ENCODE measurements at regions not wholly inside any gene's neighbourhood (a gene's known extent, or its start where the extent isn't known, plus 50 kb on each side); places are given as distances from the start of the nearest gene placed in this dataset.

GRCh38 chr3:98984024-98984423, 82.5 kb upstream of the DCBLD2 start:
- Histone ChIP-seq H3K27ac (ENCODE audit: low read length) (no peak overlapping the region), H3K36me3 (ENCODE audit: insufficient read depth, low read length) (no peaks in the 10 kb centered on the region), H3K27me3 (ENCODE audit: insufficient read depth, low read depth, low read length) (no peaks in the 10 kb centered on the region), H3K4me2 (ENCODE audit: low read length) (no peak overlapping the region), H3K9ac (ENCODE audit: low read length) (no peak overlapping the region), H2AFZ (ENCODE audit: low read depth, low read length) (no peak overlapping the region), H4K20me1 (ENCODE audit: insufficient read depth) (no peaks in the 10 kb centered on the region), H3K79me2 (replicated peaks; ENCODE audit: insufficient read depth, low read length) (no peaks in the 10 kb centered on the region), H3K9me3 (ENCODE audit: low read length) (no peaks in the 10 kb centered on the region), H3K9me2 (ENCODE audit: insufficient read depth, low read length) (no peaks in the 10 kb centered on the region), H3K4me3 (ENCODE audit: low read length) (no peak overlapping the region), H3F3A (ENCODE audit: insufficient read depth, low read length, poor library complexity, severe bottlenecking) (no peaks in the 10 kb centered on the region)
- no peak for TF ChIP-seq MXI1 (conservative IDR thresholded peaks at IDR 0.05; ENCODE audit: poor library complexity, severe bottlenecking)
- TF ChIP-seq SMC3 (conservative IDR thresholded peaks at IDR 0.05; ENCODE audit: poor library complexity) = no peak
- no peak for TF ChIP-seq REST (IDR thresholded peaks at IDR 0.05; ENCODE audit: borderline replicate concordance)
- TF ChIP-seq RAD21 (conservative IDR thresholded peaks at IDR 0.05) = no peak
- no peak for TF ChIP-seq POLR2AphosphoS5 (IDR thresholded peaks at IDR 0.05)
- no peak for TF ChIP-seq EZH2 (IDR thresholded peaks at IDR 0.05; ENCODE audit: borderline replicate concordance, insufficient read depth, low read length, poor library complexity, severe bottlenecking)
- TF ChIP-seq CTCF (IDR thresholded peaks at IDR 0.05; ENCODE audit: poor library complexity, severe bottlenecking) = no peak
- no peak for TF ChIP-seq EP300 (conservative IDR thresholded peaks at IDR 0.05; ENCODE audit: poor library complexity, severe bottlenecking)
- TF ChIP-seq TAF1 (IDR thresholded peaks at IDR 0.05; ENCODE audit: low read depth) = no peak

GRCh38 chr3:98982351-98982750, 80.9 kb upstream of the DCBLD2 start:
- H3K4me3 ChIP-seq (ENCODE audit: low read length) = peak overlapping the region; percentile 9
- H3F3A ChIP-seq (ENCODE audit: insufficient read depth, low read length, poor library complexity, severe bottlenecking) = no peaks in the 10 kb centered on the region
- H3K9me2 ChIP-seq (ENCODE audit: insufficient read depth, low read length) = no peaks in the 10 kb centered on the region
- no peaks in the 10 kb centered on the region for H3K79me2 ChIP-seq (replicated peaks; ENCODE audit: insufficient read depth, low read length)
- no peaks in the 10 kb centered on the region for H3K9me3 ChIP-seq (ENCODE audit: low read length)
- H3K36me3 ChIP-seq (ENCODE audit: insufficient read depth, low read length) = no peaks in the 10 kb centered on the region
- H2AFZ ChIP-seq (ENCODE audit: low read depth, low read length) = peak overlapping the region; percentile 23
- no peak overlapping the region for H3K9ac ChIP-seq (ENCODE audit: low read length)
- H3K27me3 ChIP-seq (ENCODE audit: insufficient read depth, low read depth, low read length) = no peaks in the 10 kb centered on the region
- TF ChIP-seq RAD21 (conservative IDR thresholded peaks at IDR 0.05) (no peak), MXI1 (conservative IDR thresholded peaks at IDR 0.05; ENCODE audit: poor library complexity, severe bottlenecking) (no peak), CTCF (IDR thresholded peaks at IDR 0.05; ENCODE audit: poor library complexity, severe bottlenecking) (no peak), REST (IDR thresholded peaks at IDR 0.05; ENCODE audit: borderline replicate concordance) (no peak), EP300 (conservative IDR thresholded peaks at IDR 0.05; ENCODE audit: poor library complexity, severe bottlenecking) (no peak), EZH2 (IDR thresholded peaks at IDR 0.05; ENCODE audit: borderline replicate concordance, insufficient read depth, low read length, poor library complexity, severe bottlenecking) (no peak), POLR2AphosphoS5 (IDR thresholded peaks at IDR 0.05) (no peak), TAF1 (IDR thresholded peaks at IDR 0.05; ENCODE audit: low read depth) (no peak), SMC3 (conservative IDR thresholded peaks at IDR 0.05; ENCODE audit: poor library complexity) (no peak)
- H3K4me2 ChIP-seq (ENCODE audit: low read length) = peak overlapping the region; percentile 36
- no peaks in the 10 kb centered on the region for H4K20me1 ChIP-seq (ENCODE audit: insufficient read depth)
- H3K27ac ChIP-seq (ENCODE audit: low read length) = peak overlapping the region; percentile 34

All from neural cell (in vitro differentiated cells).